NCI-H748 (cell line): ENCODE measurements at regions not wholly inside any gene's neighbourhood (a gene's known extent, or its start where the extent isn't known, plus 50 kb on each side); places are given as distances from the start of the nearest gene placed in this dataset.
"Not testable (repeated sequence)": the region's sequence is repeated elsewhere in the genome, so short reads cannot be mapped to it uniquely, and the experiment has no call there.

Experiments used
- DNase-seq: peaks from one replicate; lab custom pipeline; 2025; ENCODE audit not compliant: unreplicated experiment; lab: John Stamatoyannopoulos, UW

GRCh38 chrX:150118476-150118875, 180.2 kb upstream of the EOLA2 start:
- no peak for DNase-seq

- no peak for DNase-seq
These were observed 181.0 kb upstream of the EOLA2 start for GRCh38 chrX:150119323-150119722.

GRCh38 chrX:150125045-150125444, 186.8 kb upstream of the EOLA2 start:
- not testable (repeated sequence) for DNase-seq

- DNase-seq = no peak
These were observed 188.9 kb upstream of the EOLA2 start for GRCh38 chrX:150127216-150127615.

- no peak for DNase-seq
These were observed 205.6 kb upstream of the EOLA2 start for GRCh38 chrX:150143721-150144440.

GRCh38 chrX:150146271-150146896, 208.1 kb upstream of the EOLA2 start:
- DNase-seq = no peak

GRCh38 chrX:150148749-150149672, 210.7 kb upstream of the EOLA2 start:
- DNase-seq = no peak

- DNase-seq = no peak
These were observed 211.9 kb upstream of the EOLA2 start for GRCh38 chrX:150150076-150150779.

GRCh38 chrX:150150780-150151125, 212.4 kb upstream of the MAMLD1 start:
- no peak for DNase-seq

- no peak for DNase-seq
These were observed 211.1 kb upstream of the MAMLD1 start for GRCh38 chrX:150152036-150152435.

- DNase-seq = no peak
These were observed 210.6 kb upstream of the MAMLD1 start for GRCh38 chrX:150152546-150152945.

- DNase-seq = no peak
These were observed 207.6 kb upstream of the MAMLD1 start for GRCh38 chrX:150155436-150156035.

GRCh38 chrX:150156615-150157014, 206.5 kb upstream of the MAMLD1 start:
- DNase-seq = no peak

- DNase-seq = no peak
These were observed 205.8 kb upstream of the MAMLD1 start for GRCh38 chrX:150157291-150157690.

- DNase-seq = no peak
These were observed 204.4 kb upstream of the MAMLD1 start for GRCh38 chrX:150158554-150159332.

- no peak for DNase-seq
These were observed 203.6 kb upstream of the MAMLD1 start for GRCh38 chrX:150159537-150159936.

GRCh38 chrX:150160656-150161055, 202.5 kb upstream of the MAMLD1 start:
- no peak for DNase-seq

- DNase-seq = no peak
These were observed 201.9 kb upstream of the MAMLD1 start for GRCh38 chrX:150161193-150161592.

GRCh38 chrX:150162141-150162540, 201.0 kb upstream of the MAMLD1 start:
- no peak for DNase-seq
